ENCODE measurements at regions not wholly inside any gene's neighbourhood (a gene's known extent, or its start where the extent isn't known, plus 50 kb on each side); places are given as distances from the start of the nearest gene placed in this dataset.

- Histone ChIP-seq H3K27me3 (ENCODE audit: insufficient read depth) (no peaks in the 10 kb centered on the region), H3F3A (replicated peaks; ENCODE audit: low read depth) (no peaks in the 10 kb centered on the region), H3K4me2 (no peak overlapping the region), H3K27ac (ENCODE audit: low read depth) (no peak overlapping the region), H3K4me1 (ENCODE audit: insufficient read depth) (no peaks in the 10 kb centered on the region), H3K4me3 (no peak overlapping the region), H4K20me1 (replicated peaks; ENCODE audit: insufficient read depth) (no peaks in the 10 kb centered on the region), H2AFZ (no peak overlapping the region; the same call in 1 of the 2 replicates), H3K9me2 (ENCODE audit: insufficient read depth) (no peaks in the 10 kb centered on the region), H3K79me2 (replicated peaks; ENCODE audit: insufficient read depth) (no peaks in the 10 kb centered on the region), H3K36me3 (ENCODE audit: insufficient read depth) (peaks cover 8% of the 10 kb centered on the region; the same call in 1 of the 2 replicates)
- Mint-ChIP-seq H3K4me3 (no peak overlapping the region), H3K4me1 (no peaks in the 10 kb centered on the region), H3K27me3 (ENCODE audit: insufficient read depth, low read depth, poor library complexity) (no peaks in the 10 kb centered on the region), H3K9me3 (peaks cover 27% of the 10 kb centered on the region), H3K27ac (peak overlapping the region; percentile 71), H3K36me3 (ENCODE audit: low read depth) (peaks cover 23% of the 10 kb centered on the region)
- ATAC-seq (no peak), DNase-seq (ENCODE audit: low spot score) (no peak)
- TF ChIP-seq, protein P1, sequence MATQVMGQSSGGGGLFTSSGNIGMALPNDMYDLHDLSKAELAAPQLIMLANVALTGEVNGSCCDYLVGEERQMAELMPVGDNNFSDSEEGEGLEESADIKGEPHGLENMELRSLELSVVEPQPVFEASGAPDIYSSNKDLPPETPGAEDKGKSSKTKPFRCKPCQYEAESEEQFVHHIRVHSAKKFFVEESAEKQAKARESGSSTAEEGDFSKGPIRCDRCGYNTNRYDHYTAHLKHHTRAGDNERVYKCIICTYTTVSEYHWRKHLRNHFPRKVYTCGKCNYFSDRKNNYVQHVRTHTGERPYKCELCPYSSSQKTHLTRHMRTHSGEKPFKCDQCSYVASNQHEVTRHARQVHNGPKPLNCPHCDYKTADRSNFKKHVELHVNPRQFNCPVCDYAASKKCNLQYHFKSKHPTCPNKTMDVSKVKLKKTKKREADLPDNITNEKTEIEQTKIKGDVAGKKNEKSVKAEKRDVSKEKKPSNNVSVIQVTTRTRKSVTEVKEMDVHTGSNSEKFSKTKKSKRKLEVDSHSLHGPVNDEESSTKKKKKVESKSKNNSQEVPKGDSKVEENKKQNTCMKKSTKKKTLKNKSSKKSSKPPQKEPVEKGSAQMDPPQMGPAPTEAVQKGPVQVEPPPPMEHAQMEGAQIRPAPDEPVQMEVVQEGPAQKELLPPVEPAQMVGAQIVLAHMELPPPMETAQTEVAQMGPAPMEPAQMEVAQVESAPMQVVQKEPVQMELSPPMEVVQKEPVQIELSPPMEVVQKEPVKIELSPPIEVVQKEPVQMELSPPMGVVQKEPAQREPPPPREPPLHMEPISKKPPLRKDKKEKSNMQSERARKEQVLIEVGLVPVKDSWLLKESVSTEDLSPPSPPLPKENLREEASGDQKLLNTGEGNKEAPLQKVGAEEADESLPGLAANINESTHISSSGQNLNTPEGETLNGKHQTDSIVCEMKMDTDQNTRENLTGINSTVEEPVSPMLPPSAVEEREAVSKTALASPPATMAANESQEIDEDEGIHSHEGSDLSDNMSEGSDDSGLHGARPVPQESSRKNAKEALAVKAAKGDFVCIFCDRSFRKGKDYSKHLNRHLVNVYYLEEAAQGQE (IDR thresholded peaks at IDR 0.05; ENCODE audit: unreplicated experiment) = no peak
- TF ChIP-seq JUNB (IDR thresholded peaks at IDR 0.05; ENCODE audit: unreplicated experiment) = no peak
- TF ChIP-seq CREB1 (CRISPR knock-in tag; IDR thresholded peaks at IDR 0.05; ENCODE audit: low read depth) = no peak
- TF ChIP-seq EZH2 (IDR thresholded peaks at IDR 0.05; ENCODE audit: low read depth, unreplicated experiment) = no peak
- TF ChIP-seq POLR2AphosphoS5 (IDR thresholded peaks at IDR 0.05; ENCODE audit: low read depth) = no peak
- no peak for TF ChIP-seq ZNF331 (CRISPR knock-in tag; IDR thresholded peaks at IDR 0.05; ENCODE audit: low read depth)
- TF ChIP-seq ETS1 (IDR thresholded peaks at IDR 0.05) = no peak
- no peak for TF ChIP-seq ZNF114 (CRISPR knock-in tag; IDR thresholded peaks at IDR 0.05)
- TF ChIP-seq NANOG (IDR thresholded peaks at IDR 0.05; ENCODE audit: borderline replicate concordance) = no peak
- TF ChIP-seq ZNF462 (CRISPR knock-in tag; IDR thresholded peaks at IDR 0.05) = no peak
- TF ChIP-seq EZH2phosphoT487 (IDR thresholded peaks at IDR 0.05; ENCODE audit: unreplicated experiment) = no peak
- no peak for TF ChIP-seq STAT1 (IDR thresholded peaks at IDR 0.05; ENCODE audit: unreplicated experiment)
- TF ChIP-seq, protein P2, sequence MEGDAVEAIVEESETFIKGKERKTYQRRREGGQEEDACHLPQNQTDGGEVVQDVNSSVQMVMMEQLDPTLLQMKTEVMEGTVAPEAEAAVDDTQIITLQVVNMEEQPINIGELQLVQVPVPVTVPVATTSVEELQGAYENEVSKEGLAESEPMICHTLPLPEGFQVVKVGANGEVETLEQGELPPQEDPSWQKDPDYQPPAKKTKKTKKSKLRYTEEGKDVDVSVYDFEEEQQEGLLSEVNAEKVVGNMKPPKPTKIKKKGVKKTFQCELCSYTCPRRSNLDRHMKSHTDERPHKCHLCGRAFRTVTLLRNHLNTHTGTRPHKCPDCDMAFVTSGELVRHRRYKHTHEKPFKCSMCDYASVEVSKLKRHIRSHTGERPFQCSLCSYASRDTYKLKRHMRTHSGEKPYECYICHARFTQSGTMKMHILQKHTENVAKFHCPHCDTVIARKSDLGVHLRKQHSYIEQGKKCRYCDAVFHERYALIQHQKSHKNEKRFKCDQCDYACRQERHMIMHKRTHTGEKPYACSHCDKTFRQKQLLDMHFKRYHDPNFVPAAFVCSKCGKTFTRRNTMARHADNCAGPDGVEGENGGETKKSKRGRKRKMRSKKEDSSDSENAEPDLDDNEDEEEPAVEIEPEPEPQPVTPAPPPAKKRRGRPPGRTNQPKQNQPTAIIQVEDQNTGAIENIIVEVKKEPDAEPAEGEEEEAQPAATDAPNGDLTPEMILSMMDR (conservative IDR thresholded peaks at IDR 0.05; ENCODE audit: low read depth in 2 of 2) = no peak
Measured at GRCh38 chr3:105970283-105970682, 101.5 kb upstream of the CBLB start.

All from GM23338 (cell line).